ENCODE measurements at regions not wholly inside any gene's neighbourhood (a gene's known extent, or its start where the extent isn't known, plus 50 kb on each side); places are given as distances from the start of the nearest gene placed in this dataset.

DNA sequence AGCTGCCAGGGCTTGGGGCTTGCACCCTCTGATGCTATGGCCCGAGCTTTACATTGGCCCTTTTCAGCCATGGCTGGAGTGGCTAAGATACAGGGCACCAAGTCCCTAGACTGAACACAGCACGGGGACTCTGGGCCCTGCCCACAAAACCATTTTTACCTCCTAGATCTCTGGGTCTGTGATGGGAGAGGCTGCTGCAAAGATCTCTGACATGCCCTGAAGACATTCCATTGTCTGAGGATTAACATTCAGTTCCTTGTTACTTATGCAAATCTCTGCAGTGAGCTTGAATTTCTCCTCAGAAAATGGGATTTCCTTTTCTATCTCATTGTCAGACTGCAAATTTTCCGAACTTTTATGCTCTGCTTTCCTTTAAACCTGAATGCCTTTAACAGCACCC is 337.0 kb upstream of the SMC2 start:
- Histone ChIP-seq H3K4me3 (ENCODE audit: low read length) (no peak overlapping the region), H3K36me3 (ENCODE audit: control insufficient read depth, insufficient read depth, low read length) (no peaks in the 10 kb centered on the region), H3K4me1 (ENCODE audit: control insufficient read depth, insufficient read depth, low read length) (peaks cover 4% of the 10 kb centered on the region), H3K27me3 (ENCODE audit: control insufficient read depth, insufficient read depth, low read length, poor library complexity, severe bottlenecking) (no peaks in the 10 kb centered on the region), H3K9me3 (ENCODE audit: control insufficient read depth, low read length) (peaks cover 65% of the 10 kb centered on the region), H3K27ac (ENCODE audit: low read depth, low read length) (no peak overlapping the region), H3K9ac (ENCODE audit: extremely low read depth, low read length, poor library complexity, severe bottlenecking) (no peak overlapping the region)
- H3K4me3 Mint-ChIP-seq, result no peak overlapping the region
- peaks cover 2% of the 10 kb centered on the region for H3K27me3 Mint-ChIP-seq (ENCODE audit: insufficient read depth)
- peak; percentile 54 for DNase-seq
- TF ChIP-seq, protein P1, sequence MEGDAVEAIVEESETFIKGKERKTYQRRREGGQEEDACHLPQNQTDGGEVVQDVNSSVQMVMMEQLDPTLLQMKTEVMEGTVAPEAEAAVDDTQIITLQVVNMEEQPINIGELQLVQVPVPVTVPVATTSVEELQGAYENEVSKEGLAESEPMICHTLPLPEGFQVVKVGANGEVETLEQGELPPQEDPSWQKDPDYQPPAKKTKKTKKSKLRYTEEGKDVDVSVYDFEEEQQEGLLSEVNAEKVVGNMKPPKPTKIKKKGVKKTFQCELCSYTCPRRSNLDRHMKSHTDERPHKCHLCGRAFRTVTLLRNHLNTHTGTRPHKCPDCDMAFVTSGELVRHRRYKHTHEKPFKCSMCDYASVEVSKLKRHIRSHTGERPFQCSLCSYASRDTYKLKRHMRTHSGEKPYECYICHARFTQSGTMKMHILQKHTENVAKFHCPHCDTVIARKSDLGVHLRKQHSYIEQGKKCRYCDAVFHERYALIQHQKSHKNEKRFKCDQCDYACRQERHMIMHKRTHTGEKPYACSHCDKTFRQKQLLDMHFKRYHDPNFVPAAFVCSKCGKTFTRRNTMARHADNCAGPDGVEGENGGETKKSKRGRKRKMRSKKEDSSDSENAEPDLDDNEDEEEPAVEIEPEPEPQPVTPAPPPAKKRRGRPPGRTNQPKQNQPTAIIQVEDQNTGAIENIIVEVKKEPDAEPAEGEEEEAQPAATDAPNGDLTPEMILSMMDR (conservative IDR thresholded peaks at IDR 0.05), result no peak
- H3K27ac Mint-ChIP-seq, result peak overlapping the region; percentile 77
- H3K9me3 Mint-ChIP-seq, result peaks cover 5% of the 10 kb centered on the region
- WGBS, 2 experiments (ENCODE audit: insufficient coverage in 1 of 2, insufficient read length in 1 of 2), result 61 to 70% methylated on average over 3 of the region's 3 CpGs
- no peaks in the 10 kb centered on the region for H3K36me3 Mint-ChIP-seq (ENCODE audit: low read depth)
- H3K4me1 Mint-ChIP-seq, result peaks cover 13% of the 10 kb centered on the region

DNA sequence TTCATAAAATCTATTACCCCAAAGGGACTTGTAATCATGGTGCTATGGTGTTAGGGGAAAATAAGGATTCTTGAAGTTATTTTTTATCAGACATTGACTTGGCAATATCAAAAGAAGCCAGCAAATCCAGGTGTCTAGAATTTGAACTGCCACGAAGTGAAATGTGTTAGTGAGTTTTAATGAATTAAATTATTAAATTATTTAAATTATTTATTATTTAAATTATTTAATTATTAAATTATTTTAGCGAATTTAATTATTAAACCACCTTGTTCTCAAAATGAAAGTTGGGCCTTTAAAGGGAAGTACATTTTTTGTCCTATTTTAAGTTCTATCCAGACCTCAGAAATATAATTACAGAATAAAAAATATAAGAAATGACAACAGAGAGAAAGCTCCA is 332.6 kb upstream of the SMC2 start:
- TF ChIP-seq, protein P1 (conservative IDR thresholded peaks at IDR 0.05), result no peak
- H3K4me3 Mint-ChIP-seq, result no peak overlapping the region
- no peaks in the 10 kb centered on the region for H3K27me3 ChIP-seq (ENCODE audit: control insufficient read depth, insufficient read depth, low read length, poor library complexity, severe bottlenecking)
- DNase-seq, result no peak
- 40% methylated on average over 1 of the region's 2 CpGs; no CpG with 5 or more reads in 1 of the 2 experiments for WGBS, 2 experiments (ENCODE audit: insufficient coverage in 1 of 2, insufficient read length in 1 of 2)
- no peak overlapping the region for H3K27ac Mint-ChIP-seq
- H3K4me1 Mint-ChIP-seq, result peaks cover 12% of the 10 kb centered on the region
- H3K27me3 Mint-ChIP-seq (ENCODE audit: insufficient read depth), result no peaks in the 10 kb centered on the region
- H3K9me3 ChIP-seq (ENCODE audit: control insufficient read depth, low read length), result peaks cover 71% of the 10 kb centered on the region
- H3K36me3 Mint-ChIP-seq (ENCODE audit: low read depth), result no peaks in the 10 kb centered on the region
- no peak overlapping the region for H3K4me3 ChIP-seq (ENCODE audit: low read length)
- H3K4me1 ChIP-seq (ENCODE audit: control insufficient read depth, insufficient read depth, low read length), result peaks cover 4% of the 10 kb centered on the region
- H3K36me3 ChIP-seq (ENCODE audit: control insufficient read depth, insufficient read depth, low read length), result no peaks in the 10 kb centered on the region
- no peak overlapping the region for H3K27ac ChIP-seq (ENCODE audit: low read depth, low read length)
- no peak overlapping the region for H3K9ac ChIP-seq (ENCODE audit: extremely low read depth, low read length, poor library complexity, severe bottlenecking)
- peaks cover 16% of the 10 kb centered on the region for H3K9me3 Mint-ChIP-seq

DNA sequence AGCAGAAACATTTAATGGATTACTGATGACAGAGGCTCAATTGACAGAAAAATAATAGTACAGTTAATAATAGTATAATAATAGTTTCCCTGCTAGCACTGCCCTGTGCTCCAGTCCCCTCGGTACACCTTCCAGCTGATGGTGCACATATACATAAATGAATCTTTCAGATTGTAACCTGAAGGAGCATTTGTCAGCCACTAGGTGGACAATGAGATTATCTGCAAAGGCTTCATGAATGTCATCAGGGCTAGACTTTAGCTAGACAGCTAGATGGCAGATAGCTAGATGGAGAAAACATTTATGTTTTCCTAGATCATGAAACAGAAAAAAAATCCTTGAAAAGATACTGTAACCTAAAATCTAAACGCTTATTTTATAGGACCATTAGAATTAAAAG is 304.4 kb upstream of the SMC2 start:
- no peaks in the 10 kb centered on the region for H3K27me3 Mint-ChIP-seq (ENCODE audit: insufficient read depth)
- H3K36me3 Mint-ChIP-seq (ENCODE audit: low read depth), result no peaks in the 10 kb centered on the region
- Histone ChIP-seq H3K27me3 (ENCODE audit: control insufficient read depth, insufficient read depth, low read length, poor library complexity, severe bottlenecking) (no peaks in the 10 kb centered on the region), H3K4me3 (ENCODE audit: low read length) (no peak overlapping the region), H3K27ac (ENCODE audit: low read depth, low read length) (no peak overlapping the region), H3K4me1 (ENCODE audit: control insufficient read depth, insufficient read depth, low read length) (no peaks in the 10 kb centered on the region), H3K36me3 (ENCODE audit: control insufficient read depth, insufficient read depth, low read length) (no peaks in the 10 kb centered on the region), H3K9ac (ENCODE audit: extremely low read depth, low read length, poor library complexity, severe bottlenecking) (no peak overlapping the region), H3K9me3 (ENCODE audit: control insufficient read depth, low read length) (peaks cover 17% of the 10 kb centered on the region)
- WGBS, 2 experiments (ENCODE audit: insufficient coverage in 1 of 2, insufficient read length in 1 of 2), result 78 to 96% methylated on average over 1 of the region's 2 CpGs
- H3K9me3 Mint-ChIP-seq, result no peaks in the 10 kb centered on the region
- DNase-seq, result no peak
- H3K4me1 Mint-ChIP-seq, result no peaks in the 10 kb centered on the region
- no peak overlapping the region for H3K27ac Mint-ChIP-seq
- H3K4me3 Mint-ChIP-seq, result no peak overlapping the region
- TF ChIP-seq, protein P1 (conservative IDR thresholded peaks at IDR 0.05), result peak; percentile 67

All from endodermal cell (in vitro differentiated cells).